Natural killer cell (primary cell): ENCODE measurements at regions not wholly inside any gene's neighbourhood (a gene's known extent, or its start where the extent isn't known, plus 50 kb on each side); places are given as distances from the start of the nearest gene placed in this dataset.
A peak's percentile ranks its signal among the peaks of the same experiment; 100 is the strongest.

Source experiments
- ATAC-seq, 3 donors: fragments of 150-1000 bp in 2 of 3; fragments of 200-7000 bp in 1 of 3; cut with Tn5 transposase; 1 replicate in 1 of 3; 2 replicates in 2 of 3; pipeline ENCODE4 v1.10.0; 2021; ENCODE audit warnings: mild to moderate bottlenecking in 2 of 3, moderate library complexity in 2 of 3
- DNase-seq, 2 donors: peaks; one replicate each; pipeline versions ENCODE4 v3.0.0 to v3.0.0-alpha.2; 2013 to 2021; ENCODE audit warnings: mixed read lengths in 1 of 2
- H3K27ac ChIP-seq: one replicate; pipeline ENCODE4 v1.5.1; 2013; ENCODE audit warnings: mild to moderate bottlenecking, low read length
- H3K27me3 ChIP-seq: one replicate; pipeline ENCODE4 v1.6.1; 2013; ENCODE audit warnings: low read length; ENCODE audit not compliant: control insufficient read depth, insufficient read depth
- H3K36me3 ChIP-seq: one replicate; pipeline ENCODE4 v1.6.1; 2013; ENCODE audit warnings: low read length; ENCODE audit not compliant: control insufficient read depth, insufficient read depth
- H3K4me1 ChIP-seq: one replicate; pipeline ENCODE4 v1.6.1; 2013; ENCODE audit warnings: low read length; ENCODE audit not compliant: control insufficient read depth, insufficient read depth
- H3K4me3 ChIP-seq: one replicate; pipeline ENCODE4 v1.5.1; 2013; ENCODE audit warnings: low read length
- H3K9me3 ChIP-seq: one replicate; pipeline ENCODE4 v1.6.1; 2013; ENCODE audit warnings: low read length; ENCODE audit not compliant: control insufficient read depth, insufficient read depth
- H3K27ac Mint-ChIP-seq, 2 donors: one replicate each; pipeline ENCODE4 v1.8.0; 2022; ENCODE audit warnings: mild to moderate bottlenecking in 2 of 2, mixed read lengths in 2 of 2, moderate library complexity in 1 of 2
- H3K27me3 Mint-ChIP-seq, 2 donors: one replicate each; pipeline ENCODE4 v1.8.0; 2022; ENCODE audit warnings: low read depth in 2 of 2, mixed read lengths in 2 of 2
- H3K36me3 Mint-ChIP-seq: one replicate; pipeline ENCODE4 v1.8.0; 2022; ENCODE audit warnings: mixed read lengths
- H3K4me1 Mint-ChIP-seq, 2 donors: one replicate each; pipeline ENCODE4 v1.8.0; 2022; ENCODE audit warnings: mixed read lengths in 2 of 2
- H3K4me3 Mint-ChIP-seq: one replicate; pipeline ENCODE4 v1.8.0; 2022; ENCODE audit warnings: mild to moderate bottlenecking, moderate library complexity, mixed read lengths
- H3K9me3 Mint-ChIP-seq, 2 donors: one replicate each; pipeline ENCODE4 v1.8.0; 2022; ENCODE audit warnings: mixed read lengths in 2 of 2
- WGBS: methylation state at CpG from one replicate; pipeline ENCODE4 v1.1.7; 2013; ENCODE audit warnings: missing lambda C conversion rate; ENCODE audit not compliant: insufficient coverage; 5-methylcytosine and 5-hydroxymethylcytosine counted together
- intact Hi-C: fragments of 100-400 bp; cut with micrococcal nuclease; formaldehyde crosslinking; loops from one replicate; pipeline ENCODE4 v1.14.2; 2022
- TF ChIP-seq, protein P1 (sequence below): fragments of 200-600 bp; IDR thresholded peaks from one replicate; pipeline ENCODE4 v1.8.0; 2022; ENCODE audit warnings: antibody characterized with exemption

DNA sequence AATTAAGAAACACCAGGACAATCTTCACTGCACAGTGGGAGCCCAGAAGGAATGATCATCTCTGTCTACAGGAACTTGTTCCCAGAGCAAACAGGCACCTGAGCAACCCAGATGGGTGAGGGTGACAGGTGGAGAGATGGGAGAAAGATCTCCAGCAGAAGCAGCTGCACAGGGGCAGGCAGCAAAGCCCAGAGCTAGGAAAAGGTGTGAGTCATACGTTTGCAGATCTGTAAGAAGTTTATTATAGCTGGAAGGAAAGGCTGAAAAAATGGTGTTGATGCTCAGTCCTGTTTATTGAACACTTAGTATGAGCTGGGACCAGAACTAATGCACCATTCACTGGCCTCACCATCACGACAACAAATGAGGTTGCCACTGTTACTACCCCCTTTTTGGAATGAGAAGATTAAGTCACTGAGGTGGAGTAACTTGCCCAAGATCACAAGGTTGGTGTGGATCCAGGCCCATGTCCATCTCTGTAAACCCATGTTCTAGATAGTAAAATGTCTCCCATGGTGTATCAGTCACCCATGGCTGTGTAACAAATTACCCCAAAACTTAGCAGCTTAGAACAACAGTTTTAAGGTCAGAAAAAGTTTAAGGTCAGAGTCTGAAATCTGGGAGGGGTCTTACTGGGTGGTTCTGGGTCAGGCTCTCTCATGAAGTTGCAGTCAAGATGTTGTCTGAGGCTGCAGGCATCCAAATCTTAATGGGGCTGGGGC lies 506.9 kb downstream of the RPS24 start:
- DNase-seq (no peak), ATAC-seq (no peak)
- H3K4me1 ChIP-seq = no peaks in the 10 kb centered on the region
- no peak overlapping the region for H3K4me3 Mint-ChIP-seq
- WGBS = 71% methylated on average over 1 of the region's 2 CpGs
- no peaks in the 10 kb centered on the region for H3K9me3 Mint-ChIP-seq
- H3K27me3 Mint-ChIP-seq = peaks cover 0 to 3% of the 10 kb centered on the region in 2 donors
- H3K27me3 ChIP-seq = no peaks in the 10 kb centered on the region
- peaks cover 9 to 12% of the 10 kb centered on the region in 2 donors for H3K4me1 Mint-ChIP-seq
- no peaks in the 10 kb centered on the region for H3K36me3 Mint-ChIP-seq
- H3K4me3 ChIP-seq = no peak overlapping the region
- intact Hi-C loops = no loop called here
- TF ChIP-seq, protein P1, sequence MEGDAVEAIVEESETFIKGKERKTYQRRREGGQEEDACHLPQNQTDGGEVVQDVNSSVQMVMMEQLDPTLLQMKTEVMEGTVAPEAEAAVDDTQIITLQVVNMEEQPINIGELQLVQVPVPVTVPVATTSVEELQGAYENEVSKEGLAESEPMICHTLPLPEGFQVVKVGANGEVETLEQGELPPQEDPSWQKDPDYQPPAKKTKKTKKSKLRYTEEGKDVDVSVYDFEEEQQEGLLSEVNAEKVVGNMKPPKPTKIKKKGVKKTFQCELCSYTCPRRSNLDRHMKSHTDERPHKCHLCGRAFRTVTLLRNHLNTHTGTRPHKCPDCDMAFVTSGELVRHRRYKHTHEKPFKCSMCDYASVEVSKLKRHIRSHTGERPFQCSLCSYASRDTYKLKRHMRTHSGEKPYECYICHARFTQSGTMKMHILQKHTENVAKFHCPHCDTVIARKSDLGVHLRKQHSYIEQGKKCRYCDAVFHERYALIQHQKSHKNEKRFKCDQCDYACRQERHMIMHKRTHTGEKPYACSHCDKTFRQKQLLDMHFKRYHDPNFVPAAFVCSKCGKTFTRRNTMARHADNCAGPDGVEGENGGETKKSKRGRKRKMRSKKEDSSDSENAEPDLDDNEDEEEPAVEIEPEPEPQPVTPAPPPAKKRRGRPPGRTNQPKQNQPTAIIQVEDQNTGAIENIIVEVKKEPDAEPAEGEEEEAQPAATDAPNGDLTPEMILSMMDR = no peak
- H3K27ac Mint-ChIP-seq = no peak overlapping the region
- H3K36me3 ChIP-seq = no peaks in the 10 kb centered on the region
- H3K9me3 ChIP-seq = no peaks in the 10 kb centered on the region
- no peak overlapping the region for H3K27ac ChIP-seq

DNA sequence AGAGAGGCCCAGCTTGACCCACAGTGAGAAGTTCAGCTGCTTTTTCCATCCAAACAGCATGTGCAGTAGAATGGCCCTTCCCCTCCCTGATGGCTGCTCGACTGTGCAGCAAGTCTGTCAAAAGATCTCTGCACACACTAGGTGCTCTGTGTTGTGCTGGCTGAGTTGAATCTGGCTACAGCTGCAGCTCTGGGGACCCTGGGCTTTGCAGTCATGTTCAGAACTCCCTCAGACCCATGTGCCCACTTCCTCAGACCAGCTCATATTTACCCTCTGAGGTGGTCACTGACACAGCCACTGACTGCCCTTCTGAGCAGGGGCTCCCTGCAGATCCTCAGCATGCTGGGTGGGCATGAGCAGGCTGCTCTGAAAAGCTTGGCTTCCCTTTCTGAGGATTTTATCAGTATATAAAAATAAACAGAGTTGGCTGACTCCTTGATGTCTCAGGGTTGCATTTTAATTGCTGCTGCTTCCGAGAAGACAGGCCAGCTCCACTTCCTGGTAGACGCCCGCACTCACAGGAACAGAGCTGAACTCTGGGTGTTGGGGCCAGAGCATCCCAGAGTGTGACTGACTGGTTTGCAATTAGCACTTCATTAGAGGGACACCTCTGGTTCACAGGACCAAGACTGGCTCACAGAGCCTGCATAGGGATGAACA lies 507.9 kb downstream of the RPS24 start:
- Mint-ChIP-seq H3K36me3 (no peaks in the 10 kb centered on the region), H3K9me3 (no peaks in the 10 kb centered on the region), H3K27ac (peak overlapping the region in 1 of 2 donors; percentile 7), H3K27me3 (peaks cover 0 to 3% of the 10 kb centered on the region in 2 donors), H3K4me3 (no peak overlapping the region), H3K4me1 (peaks cover 9 to 12% of the 10 kb centered on the region in 2 donors)
- DNase-seq (no peak), ATAC-seq (peak in 2 of 3 donors; percentile 48 to 56)
- intact Hi-C loops = no loop called here
- no peak overlapping the region for H3K27ac ChIP-seq
- WGBS = 66% methylated on average over 4 of the region's 4 CpGs
- no peaks in the 10 kb centered on the region for H3K36me3 ChIP-seq
- no peaks in the 10 kb centered on the region for H3K4me1 ChIP-seq
- TF ChIP-seq, protein P1 = no peak
- no peak overlapping the region for H3K4me3 ChIP-seq
- no peaks in the 10 kb centered on the region for H3K27me3 ChIP-seq
- H3K9me3 ChIP-seq = no peaks in the 10 kb centered on the region

DNA sequence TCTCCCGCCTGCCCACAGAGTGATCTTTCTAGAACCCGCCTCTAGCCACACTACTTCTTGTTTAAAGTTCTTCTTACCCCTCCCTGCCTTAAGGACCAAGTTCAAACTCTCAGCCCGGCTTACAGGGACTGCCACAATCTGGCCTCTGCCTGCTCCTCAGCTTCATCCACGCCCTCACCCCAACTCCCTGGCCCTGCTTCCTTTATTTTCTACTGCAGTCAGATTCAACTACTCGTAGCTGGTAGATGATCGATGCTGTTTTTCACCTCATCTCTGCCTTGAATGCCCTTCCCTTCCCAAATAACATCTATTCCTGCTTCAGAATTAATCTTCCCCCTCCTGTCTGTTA lies 508.5 kb downstream of the RPS24 start:
- intact Hi-C loops = no loop called here
- Histone ChIP-seq H3K9me3 (no peaks in the 10 kb centered on the region), H3K4me3 (no peak overlapping the region), H3K36me3 (no peaks in the 10 kb centered on the region), H3K27ac (no peak overlapping the region), H3K4me1 (no peaks in the 10 kb centered on the region), H3K27me3 (no peaks in the 10 kb centered on the region)
- H3K36me3 Mint-ChIP-seq = no peaks in the 10 kb centered on the region
- DNase-seq (no peak), ATAC-seq (no peak)
- TF ChIP-seq, protein P1 = no peak
- H3K4me3 Mint-ChIP-seq = no peak overlapping the region
- H3K9me3 Mint-ChIP-seq = no peaks in the 10 kb centered on the region
- 80% methylated on average over 6 of the region's 6 CpGs for WGBS
- peak overlapping the region in 1 of 2 donors; percentile 7 for H3K27ac Mint-ChIP-seq
- peaks cover 0 to 3% of the 10 kb centered on the region in 2 donors for H3K27me3 Mint-ChIP-seq
- H3K4me1 Mint-ChIP-seq = peaks cover 9 to 12% of the 10 kb centered on the region in 2 donors
